ENCODE measurements at regions not wholly inside any gene's neighbourhood (a gene's known extent, or its start where the extent isn't known, plus 50 kb on each side); places are given as distances from the start of the nearest gene placed in this dataset.

- no peak for DNase-seq (ENCODE audit: low read depth)
- no peak overlapping the region for H3K4me3 ChIP-seq (ENCODE audit: low read depth, low read length)
- no peak for TF ChIP-seq CTCF (IDR thresholded peaks at IDR 0.05; ENCODE audit: control insufficient read depth, extremely low read depth, insufficient read depth)
These were observed 54.4 kb downstream of the ZNF503 start for GRCh38 chr10:75347186-75347585.

GRCh38 chr10:75345738-75346137 is 55.8 kb downstream of the ZNF503 start:
- no peak overlapping the region for H3K4me3 ChIP-seq (ENCODE audit: low read depth, low read length)
- no peak for TF ChIP-seq CTCF (IDR thresholded peaks at IDR 0.05; ENCODE audit: control insufficient read depth, extremely low read depth, insufficient read depth)
- no peak for DNase-seq (ENCODE audit: low read depth)

- no peak for DNase-seq (ENCODE audit: low read depth)
- no peak for TF ChIP-seq CTCF (IDR thresholded peaks at IDR 0.05; ENCODE audit: control insufficient read depth, extremely low read depth, insufficient read depth)
- H3K4me3 ChIP-seq (ENCODE audit: low read depth, low read length): no peak overlapping the region
These were observed 57.4 kb downstream of the ZNF503 start for GRCh38 chr10:75344170-75344569.

GRCh38 chr10:75342397-75342796 is 59.2 kb downstream of the ZNF503 start:
- DNase-seq (ENCODE audit: low read depth): no peak
- TF ChIP-seq CTCF (IDR thresholded peaks at IDR 0.05; ENCODE audit: control insufficient read depth, extremely low read depth, insufficient read depth): no peak
- no peak overlapping the region for H3K4me3 ChIP-seq (ENCODE audit: low read depth, low read length)

- no peak for TF ChIP-seq CTCF (IDR thresholded peaks at IDR 0.05; ENCODE audit: control insufficient read depth, extremely low read depth, insufficient read depth)
- no peak for DNase-seq (ENCODE audit: low read depth)
- H3K4me3 ChIP-seq (ENCODE audit: low read depth, low read length): no peak overlapping the region
These were observed 65.6 kb downstream of the ZNF503 start for GRCh38 chr10:75335983-75336382.

GRCh38 chr10:75335191-75335590 is 66.4 kb downstream of the ZNF503 start:
- no peak overlapping the region for H3K4me3 ChIP-seq (ENCODE audit: low read depth, low read length)
- DNase-seq (ENCODE audit: low read depth): no peak
- TF ChIP-seq CTCF (IDR thresholded peaks at IDR 0.05; ENCODE audit: control insufficient read depth, extremely low read depth, insufficient read depth): no peak

- H3K4me3 ChIP-seq (ENCODE audit: low read depth, low read length): no peak overlapping the region
- TF ChIP-seq CTCF (IDR thresholded peaks at IDR 0.05; ENCODE audit: control insufficient read depth, extremely low read depth, insufficient read depth): no peak
- DNase-seq (ENCODE audit: low read depth): no peak
These were observed 66.8 kb downstream of the ZNF503 start for GRCh38 chr10:75334720-75335119.

All from LNCaP clone FGC (cell line).